ENCODE measurements at regions not wholly inside any gene's neighbourhood (a gene's known extent, or its start where the extent isn't known, plus 50 kb on each side); places are given as distances from the start of the nearest gene placed in this dataset.

DNA sequence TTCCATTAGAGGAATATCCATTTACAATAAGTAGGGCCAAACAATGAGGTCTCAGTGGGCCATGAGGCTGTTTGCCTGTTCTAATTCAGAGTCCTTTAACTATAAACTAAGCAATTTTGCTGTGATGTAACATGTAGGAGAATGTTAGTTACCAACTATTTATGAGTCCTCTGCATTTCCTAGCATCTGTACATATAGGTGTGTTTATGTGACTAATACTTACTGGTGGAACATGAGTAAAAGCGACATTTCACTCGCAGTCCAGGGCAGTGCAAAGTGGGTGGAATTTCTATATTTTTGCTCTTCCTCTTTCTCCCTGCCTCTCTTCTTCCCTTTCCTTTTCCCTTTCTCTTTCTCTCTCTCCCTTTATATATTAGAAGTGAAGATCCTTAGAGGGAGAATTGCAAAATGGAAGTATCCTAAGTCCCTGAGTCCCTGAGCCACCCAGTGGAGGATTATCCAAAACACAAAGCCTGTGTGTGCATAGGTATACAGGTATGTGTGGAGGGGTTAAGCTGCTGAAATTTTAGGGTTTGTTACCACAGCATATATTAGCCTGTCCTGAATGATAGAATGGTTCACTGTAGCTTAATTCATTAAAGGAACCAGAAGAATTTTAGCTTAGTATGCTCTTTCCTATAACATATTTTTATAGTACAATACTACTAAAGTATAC, 487.0 kb upstream of the FANCL start:
- TF ChIP-seq, protein P1, sequence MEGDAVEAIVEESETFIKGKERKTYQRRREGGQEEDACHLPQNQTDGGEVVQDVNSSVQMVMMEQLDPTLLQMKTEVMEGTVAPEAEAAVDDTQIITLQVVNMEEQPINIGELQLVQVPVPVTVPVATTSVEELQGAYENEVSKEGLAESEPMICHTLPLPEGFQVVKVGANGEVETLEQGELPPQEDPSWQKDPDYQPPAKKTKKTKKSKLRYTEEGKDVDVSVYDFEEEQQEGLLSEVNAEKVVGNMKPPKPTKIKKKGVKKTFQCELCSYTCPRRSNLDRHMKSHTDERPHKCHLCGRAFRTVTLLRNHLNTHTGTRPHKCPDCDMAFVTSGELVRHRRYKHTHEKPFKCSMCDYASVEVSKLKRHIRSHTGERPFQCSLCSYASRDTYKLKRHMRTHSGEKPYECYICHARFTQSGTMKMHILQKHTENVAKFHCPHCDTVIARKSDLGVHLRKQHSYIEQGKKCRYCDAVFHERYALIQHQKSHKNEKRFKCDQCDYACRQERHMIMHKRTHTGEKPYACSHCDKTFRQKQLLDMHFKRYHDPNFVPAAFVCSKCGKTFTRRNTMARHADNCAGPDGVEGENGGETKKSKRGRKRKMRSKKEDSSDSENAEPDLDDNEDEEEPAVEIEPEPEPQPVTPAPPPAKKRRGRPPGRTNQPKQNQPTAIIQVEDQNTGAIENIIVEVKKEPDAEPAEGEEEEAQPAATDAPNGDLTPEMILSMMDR (conservative IDR thresholded peaks at IDR 0.05): no peak
- no peak for TF ChIP-seq EZH2 (IDR thresholded peaks at IDR 0.05; ENCODE audit: low read depth)

Measured in PC-9 (cell line).